ENCODE measurements at regions not wholly inside any gene's neighbourhood (a gene's known extent, or its start where the extent isn't known, plus 50 kb on each side); places are given as distances from the start of the nearest gene placed in this dataset.

- no peak for DNase-seq (ENCODE audit: low spot score)
- Histone ChIP-seq H3K36me3 (ENCODE audit: insufficient read depth) (no peaks in the 10 kb centered on the region), H3F3A (replicated peaks; ENCODE audit: low read depth) (no peaks in the 10 kb centered on the region), H3K9me2 (ENCODE audit: insufficient read depth) (peaks cover 37% of the 10 kb centered on the region), H2AFZ (no peak overlapping the region; the same call in 1 of the 2 replicates), H3K4me1 (ENCODE audit: insufficient read depth) (no peaks in the 10 kb centered on the region), H3K4me3 (no peak overlapping the region), H3K27ac (ENCODE audit: low read depth) (no peak overlapping the region), H3K27me3 (ENCODE audit: insufficient read depth) (no peaks in the 10 kb centered on the region), H3K79me2 (replicated peaks; ENCODE audit: insufficient read depth) (no peaks in the 10 kb centered on the region), H3K4me2 (no peak overlapping the region), H4K20me1 (replicated peaks; ENCODE audit: insufficient read depth) (no peaks in the 10 kb centered on the region)
- H3K9me3 Mint-ChIP-seq = peaks cover 2% of the 10 kb centered on the region; the same call in 2 of the 3 replicates
- H3K27me3 Mint-ChIP-seq (ENCODE audit: insufficient read depth, low read depth, poor library complexity) = no peaks in the 10 kb centered on the region
- no peak for TF ChIP-seq ZNF462 (CRISPR knock-in tag; IDR thresholded peaks at IDR 0.05)
- no peak for TF ChIP-seq ZNF331 (CRISPR knock-in tag; IDR thresholded peaks at IDR 0.05; ENCODE audit: low read depth)
- TF ChIP-seq ZNF114 (CRISPR knock-in tag; IDR thresholded peaks at IDR 0.05) = no peak
- no peak for TF ChIP-seq NANOG (IDR thresholded peaks at IDR 0.05; ENCODE audit: borderline replicate concordance)
- TF ChIP-seq JUNB (IDR thresholded peaks at IDR 0.05; ENCODE audit: unreplicated experiment) = no peak
- no peak for TF ChIP-seq STAT1 (IDR thresholded peaks at IDR 0.05; ENCODE audit: unreplicated experiment)
- no peak for TF ChIP-seq EZH2phosphoT487 (IDR thresholded peaks at IDR 0.05; ENCODE audit: unreplicated experiment)
- TF ChIP-seq EZH2 (IDR thresholded peaks at IDR 0.05; ENCODE audit: low read depth, unreplicated experiment) = no peak
- TF ChIP-seq POLR2AphosphoS5 (IDR thresholded peaks at IDR 0.05; ENCODE audit: low read depth) = no peak
- TF ChIP-seq CREB1 (CRISPR knock-in tag; IDR thresholded peaks at IDR 0.05; ENCODE audit: low read depth) = no peak
- TF ChIP-seq CTCF (conservative IDR thresholded peaks at IDR 0.05; ENCODE audit: low read depth in 2 of 2) = no peak
- TF ChIP-seq REST (IDR thresholded peaks at IDR 0.05; ENCODE audit: unreplicated experiment) = no peak
- no peak for TF ChIP-seq ETS1 (IDR thresholded peaks at IDR 0.05)
- H3K4me3 Mint-ChIP-seq = no peak overlapping the region
- no peaks in the 10 kb centered on the region for H3K4me1 Mint-ChIP-seq
- 0 out of 3 replicates have a peak, but pooled peaks cover under 1% of the 10 kb centered on the region for H3K36me3 Mint-ChIP-seq (ENCODE audit: low read depth)
- no peak overlapping the region for H3K27ac Mint-ChIP-seq
- no peak for ATAC-seq
Observed at GRCh38 chr5:68505917-68506860, 290.6 kb downstream of the PIK3R1 start.

Measured in GM23338 (cell line).